UCSD-AML1 (cell line): ENCODE measurements at regions not wholly inside any gene's neighbourhood (a gene's known extent, or its start where the extent isn't known, plus 50 kb on each side); places are given as distances from the start of the nearest gene placed in this dataset.
"Not testable (repeated sequence)": the region's sequence is repeated elsewhere in the genome, so short reads cannot be mapped to it uniquely, and the experiment has no call there.

ENCODE experiments used
- DNase-seq: peaks from one replicate; lab custom pipeline; 2025; ENCODE audit not compliant: unreplicated experiment; lab: John Stamatoyannopoulos, UW

- no peak for DNase-seq
Observed at GRCh38 chr1:157231846-157232525, 93.8 kb upstream of the ETV3 start.

- DNase-seq = no peak
Observed at GRCh38 chr1:157230500-157230899, 92.3 kb upstream of the ETV3 start.

- DNase-seq = no peak
Observed at GRCh38 chr1:157227700-157228099, 89.5 kb upstream of the ETV3 start.

GRCh38 chr1:157226739-157227138 is 88.5 kb upstream of the ETV3 start:
- DNase-seq = peak; percentile 32

- DNase-seq = no peak
Observed at GRCh38 chr1:157219600-157219999, 81.4 kb upstream of the ETV3 start.

GRCh38 chr1:157219182-157219581 is 81.0 kb upstream of the ETV3 start:
- DNase-seq = no peak

GRCh38 chr1:157218671-157219070 is 80.5 kb upstream of the ETV3 start:
- no peak for DNase-seq

GRCh38 chr1:157217486-157217885 is 79.3 kb upstream of the ETV3 start:
- no peak for DNase-seq

- DNase-seq = no peak
Observed at GRCh38 chr1:157213836-157214235, 75.6 kb upstream of the ETV3 start.

- DNase-seq = no peak
Observed at GRCh38 chr1:157209514-157209913, 71.3 kb upstream of the ETV3 start.

GRCh38 chr1:157205982-157206381 is 67.8 kb upstream of the ETV3 start:
- not testable (repeated sequence) for DNase-seq

GRCh38 chr1:157203166-157203565 is 65.0 kb upstream of the ETV3 start:
- DNase-seq = no peak

GRCh38 chr1:157202331-157202730 is 64.1 kb upstream of the ETV3 start:
- no peak for DNase-seq

GRCh38 chr1:157201767-157202166 is 63.6 kb upstream of the ETV3 start:
- no peak for DNase-seq

- no peak for DNase-seq
Observed at GRCh38 chr1:157200451-157200850, 62.3 kb upstream of the ETV3 start.

GRCh38 chr1:157199421-157199755 is 61.2 kb upstream of the ETV3 start:
- DNase-seq = no peak

- no peak for DNase-seq
Observed at GRCh38 chr1:157198619-157199420, 60.6 kb upstream of the ETV3 start.

- DNase-seq = no peak
Observed at GRCh38 chr1:157197906-157198435, 59.8 kb upstream of the ETV3 start.

- not testable (repeated sequence) for DNase-seq
Observed at GRCh38 chr1:157196670-157197456, 58.7 kb upstream of the ETV3 start.

GRCh38 chr1:157196245-157196543 is 58.0 kb upstream of the ETV3 start:
- no peak for DNase-seq

- DNase-seq = no peak
Observed at GRCh38 chr1:157195521-157196244, 57.5 kb upstream of the ETV3 start.
